ENCODE measurements at regions not wholly inside any gene's neighbourhood (a gene's known extent, or its start where the extent isn't known, plus 50 kb on each side); places are given as distances from the start of the nearest gene placed in this dataset.

- Histone ChIP-seq H3K36me3 (ENCODE audit: insufficient read depth, low read length, poor library complexity, severe bottlenecking) (no peaks in the 10 kb centered on the region), H3K27me3 (replicated peaks; ENCODE audit: insufficient read depth, low read depth, low read length, poor library complexity) (no peaks in the 10 kb centered on the region), H3K4me1 (ENCODE audit: insufficient read depth, low read length, poor library complexity, severe bottlenecking) (no peaks in the 10 kb centered on the region), H3K27ac (ENCODE audit: low read depth, low read length, poor library complexity, severe bottlenecking) (no peak overlapping the region), H3K4me3 (ENCODE audit: low read depth, low read length, poor library complexity, severe bottlenecking) (no peak overlapping the region), H3K9me3 (ENCODE audit: low read depth, low read length, poor library complexity, severe bottlenecking) (no peaks in the 10 kb centered on the region)
- TF ChIP-seq EZH2 (IDR thresholded peaks at IDR 0.05; ENCODE audit: borderline replicate concordance, low read depth, low read length, poor library complexity, severe bottlenecking) = no peak
- no peak for TF ChIP-seq CTCF (conservative IDR thresholded peaks at IDR 0.05; ENCODE audit: low read depth, low read length)
- DNase-seq (ENCODE audit: low spot score) = no peak
- CTCF ChIA-PET = no interaction called here
- BruUV-seq (replicated peaks) = no TSS peak
- POLR2A ChIA-PET (ENCODE audit: low non-redundant PET) = no interaction called here
- intact Hi-C loops (cut with micrococcal nuclease; ENCODE audit: unreplicated experiment) = no loop called here
These were observed 143.5 kb upstream of the GYPA start for GRCh38 chr4:144284026-144284425.

DNA sequence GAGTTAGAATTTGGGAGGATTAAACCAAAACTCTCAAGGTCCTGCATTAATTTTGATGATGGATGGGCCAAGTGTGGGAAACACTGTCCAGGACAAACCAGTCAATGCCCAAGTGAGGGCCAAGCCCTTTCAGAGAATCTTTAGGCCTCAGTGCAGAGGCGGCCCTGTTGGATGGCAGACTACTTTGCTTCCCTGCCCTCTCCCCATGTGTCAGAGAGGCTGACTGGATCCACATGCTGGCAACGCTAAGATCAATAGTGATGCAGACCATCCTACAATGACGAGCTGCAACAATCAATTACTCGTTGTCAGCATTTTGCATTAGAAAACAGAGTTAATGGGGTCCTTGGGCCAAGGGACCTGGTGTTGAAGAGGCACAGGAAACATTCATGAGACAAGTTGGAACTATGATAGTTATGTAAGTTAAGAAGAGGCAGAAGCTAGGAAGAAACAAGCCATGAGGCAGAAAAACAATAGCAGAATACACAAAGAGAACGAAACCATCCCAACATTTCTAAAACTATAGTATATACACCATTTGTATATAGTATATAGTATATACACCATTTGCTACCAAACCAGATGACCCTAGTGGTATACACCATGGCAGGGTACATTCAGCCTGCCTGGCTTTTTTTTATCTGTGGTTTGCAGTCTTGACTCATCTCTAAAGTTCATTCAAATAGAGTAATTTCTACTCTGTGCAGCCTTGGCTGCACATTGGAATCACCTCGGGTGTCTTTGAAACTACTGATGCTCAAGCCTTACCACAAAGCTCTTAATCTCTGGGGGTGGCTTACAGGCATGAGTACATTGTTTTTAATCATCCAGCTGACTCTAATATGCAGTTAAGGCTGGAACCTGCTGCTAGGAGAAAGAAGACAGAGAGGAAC is 147.7 kb upstream of the GYPA start:
- Histone ChIP-seq H3K27me3 (replicated peaks; ENCODE audit: insufficient read depth, low read depth, low read length, poor library complexity) (no peaks in the 10 kb centered on the region), H3K4me3 (ENCODE audit: low read depth, low read length, poor library complexity, severe bottlenecking) (no peak overlapping the region), H3K9me3 (ENCODE audit: low read depth, low read length, poor library complexity, severe bottlenecking) (no peaks in the 10 kb centered on the region), H3K27ac (ENCODE audit: low read depth, low read length, poor library complexity, severe bottlenecking) (no peak overlapping the region), H3K4me1 (ENCODE audit: insufficient read depth, low read length, poor library complexity, severe bottlenecking) (no peaks in the 10 kb centered on the region), H3K36me3 (ENCODE audit: insufficient read depth, low read length, poor library complexity, severe bottlenecking) (no peaks in the 10 kb centered on the region)
- no TSS peak for BruUV-seq (replicated peaks)
- DNase-seq (ENCODE audit: low spot score) = no peak
- intact Hi-C loops (cut with micrococcal nuclease; ENCODE audit: unreplicated experiment) = no loop called here
- POLR2A ChIA-PET (ENCODE audit: low non-redundant PET) = no interaction called here
- TF ChIP-seq EZH2 (IDR thresholded peaks at IDR 0.05; ENCODE audit: borderline replicate concordance, low read depth, low read length, poor library complexity, severe bottlenecking) (no peak), CTCF (conservative IDR thresholded peaks at IDR 0.05; ENCODE audit: low read depth, low read length) (no peak)
- CTCF ChIA-PET = no interaction called here

GRCh38 chr4:144289667-144290428 is 149.3 kb upstream of the GYPA start:
- Histone ChIP-seq H3K9me3 (ENCODE audit: low read depth, low read length, poor library complexity, severe bottlenecking) (no peaks in the 10 kb centered on the region), H3K27ac (ENCODE audit: low read depth, low read length, poor library complexity, severe bottlenecking) (no peak overlapping the region), H3K4me1 (ENCODE audit: insufficient read depth, low read length, poor library complexity, severe bottlenecking) (no peaks in the 10 kb centered on the region), H3K36me3 (ENCODE audit: insufficient read depth, low read length, poor library complexity, severe bottlenecking) (no peaks in the 10 kb centered on the region), H3K4me3 (ENCODE audit: low read depth, low read length, poor library complexity, severe bottlenecking) (no peak overlapping the region), H3K27me3 (replicated peaks; ENCODE audit: insufficient read depth, low read depth, low read length, poor library complexity) (no peaks in the 10 kb centered on the region)
- intact Hi-C loops (cut with micrococcal nuclease; ENCODE audit: unreplicated experiment) = no loop called here
- BruUV-seq (replicated peaks) = no TSS peak
- CTCF ChIA-PET = no interaction called here
- POLR2A ChIA-PET (ENCODE audit: low non-redundant PET) = no interaction called here
- TF ChIP-seq EZH2 (IDR thresholded peaks at IDR 0.05; ENCODE audit: borderline replicate concordance, low read depth, low read length, poor library complexity, severe bottlenecking) = no peak
- no peak for TF ChIP-seq CTCF (conservative IDR thresholded peaks at IDR 0.05; ENCODE audit: low read depth, low read length)
- DNase-seq (ENCODE audit: low spot score) = no peak
